ENCODE measurements at regions not wholly inside any gene's neighbourhood (a gene's known extent, or its start where the extent isn't known, plus 50 kb on each side); places are given as distances from the start of the nearest gene placed in this dataset.

GRCh38 chr6:81640891-81641290 lies 111.6 kb downstream of the TENT5A start:
- no peak for DNase-seq (ENCODE audit: low read depth in 1 of 2, low spot score in 1 of 2)
- no peak for TF ChIP-seq REST (IDR thresholded peaks at IDR 0.05; ENCODE audit: insufficient replicate concordance, low read depth)
- TF ChIP-seq CTCF (IDR thresholded peaks at IDR 0.05; ENCODE audit: insufficient read depth, low read length), result no peak
- TF ChIP-seq POLR2AphosphoS5 (IDR thresholded peaks at IDR 0.05; ENCODE audit: low read depth), result no peak
- no peak for TF ChIP-seq GABPA (IDR thresholded peaks at IDR 0.05; ENCODE audit: low read depth)
- no peak for TF ChIP-seq SPI1 (IDR thresholded peaks at IDR 0.05; ENCODE audit: borderline replicate concordance, low read depth)
- no peak overlapping the region for H3K27ac ChIP-seq (replicated peaks)
- H3K27me3 ChIP-seq (ENCODE audit: insufficient read depth, poor library complexity, severe bottlenecking), result no peaks in the 10 kb centered on the region
- H3K4me3 ChIP-seq (replicated peaks; ENCODE audit: insufficient read depth, low read length), result no peak overlapping the region

GRCh38 chr6:81640126-81640525 lies 112.4 kb downstream of the TENT5A start:
- Histone ChIP-seq H3K27me3 (ENCODE audit: insufficient read depth, poor library complexity, severe bottlenecking) (no peaks in the 10 kb centered on the region), H3K4me3 (replicated peaks; ENCODE audit: insufficient read depth, low read length) (no peak overlapping the region), H3K27ac (replicated peaks) (no peak overlapping the region)
- TF ChIP-seq POLR2AphosphoS5 (IDR thresholded peaks at IDR 0.05; ENCODE audit: low read depth) (no peak), SPI1 (IDR thresholded peaks at IDR 0.05; ENCODE audit: borderline replicate concordance, low read depth) (no peak), GABPA (IDR thresholded peaks at IDR 0.05; ENCODE audit: low read depth) (no peak), REST (IDR thresholded peaks at IDR 0.05; ENCODE audit: insufficient replicate concordance, low read depth) (no peak), CTCF (IDR thresholded peaks at IDR 0.05; ENCODE audit: insufficient read depth, low read length) (no peak)
- DNase-seq (ENCODE audit: low read depth in 1 of 2, low spot score in 1 of 2), result no peak

GRCh38 chr6:81638366-81638765 lies 114.1 kb downstream of the TENT5A start:
- TF ChIP-seq REST (IDR thresholded peaks at IDR 0.05; ENCODE audit: insufficient replicate concordance, low read depth) (no peak), SPI1 (IDR thresholded peaks at IDR 0.05; ENCODE audit: borderline replicate concordance, low read depth) (no peak), GABPA (IDR thresholded peaks at IDR 0.05; ENCODE audit: low read depth) (no peak), POLR2AphosphoS5 (IDR thresholded peaks at IDR 0.05; ENCODE audit: low read depth) (no peak), CTCF (IDR thresholded peaks at IDR 0.05; ENCODE audit: insufficient read depth, low read length) (no peak)
- Histone ChIP-seq H3K27me3 (ENCODE audit: insufficient read depth, poor library complexity, severe bottlenecking) (no peaks in the 10 kb centered on the region), H3K4me3 (replicated peaks; ENCODE audit: insufficient read depth, low read length) (no peak overlapping the region), H3K27ac (replicated peaks) (no peak overlapping the region)
- DNase-seq (ENCODE audit: low read depth in 1 of 2, low spot score in 1 of 2), result no peak

Data from HL-60 (cell line).